Peyer's patch (tissue), 4 donors: ENCODE measurements at regions not wholly inside any gene's neighbourhood (a gene's known extent, or its start where the extent isn't known, plus 50 kb on each side); places are given as distances from the start of the nearest gene placed in this dataset.

Experiments used
- CTCF ChIP-seq, 6 experiments: fragments of 450-650 bp in 4 of 6; fragments of 200-600 bp in 2 of 6; sonication (generic) in 1 of 6; IDR thresholded peaks; one replicate each; pipeline ENCODE4 v1.5.1; 2017 to 2019; ENCODE audit warnings: antibody characterized with exemption in 6 of 6, mild to moderate bottlenecking in 3 of 6, moderate library complexity in 1 of 6
- POLR2A ChIP-seq, 2 donors: fragments of 450-650 bp; IDR thresholded peaks; one replicate each; pipeline ENCODE4 v1.5.1; 2017; ENCODE audit warnings: antibody characterized with exemption in 2 of 2, mild to moderate bottlenecking in 2 of 2, moderate library complexity in 2 of 2

DNA sequence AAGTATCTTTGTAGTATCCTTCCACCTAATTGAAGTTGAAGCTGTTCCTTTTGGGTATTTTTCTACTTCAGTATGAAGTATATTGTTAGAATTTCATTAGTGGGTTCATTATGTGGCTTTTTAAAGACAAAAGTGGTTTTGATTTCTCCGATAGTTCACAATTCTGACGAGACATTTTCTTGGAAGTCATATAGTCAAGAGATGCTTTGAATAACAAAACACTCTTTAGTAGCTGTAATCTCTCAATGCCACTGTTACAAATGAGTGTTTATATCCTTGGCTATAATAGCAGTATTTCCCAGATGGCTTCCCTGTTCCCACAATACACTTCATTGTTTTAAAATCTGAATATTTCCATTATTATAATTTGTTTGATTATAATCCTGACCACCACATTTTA is 108.7 kb upstream of the F3 start:
- no peak for TF ChIP-seq CTCF (IDR thresholded peaks at IDR 0.05)
- TF ChIP-seq POLR2A (IDR thresholded peaks at IDR 0.05), result no peak
